Stimulated activated CD4-positive, alpha-beta T cell treated with anti-CD3 and anti-CD28 coated beads, TNF-alpha, amount 100 ng/mL, for 48 hours (primary cell): ENCODE measurements at regions not wholly inside any gene's neighbourhood (a gene's known extent, or its start where the extent isn't known, plus 50 kb on each side); places are given as distances from the start of the nearest gene placed in this dataset.

ENCODE experiments used
- DNase-seq, 3 donors: peaks; one replicate each; pipeline ENCODE4 v3.0.0-alpha.2; 2020; ENCODE audit warnings: low read depth in 3 of 3

DNA sequence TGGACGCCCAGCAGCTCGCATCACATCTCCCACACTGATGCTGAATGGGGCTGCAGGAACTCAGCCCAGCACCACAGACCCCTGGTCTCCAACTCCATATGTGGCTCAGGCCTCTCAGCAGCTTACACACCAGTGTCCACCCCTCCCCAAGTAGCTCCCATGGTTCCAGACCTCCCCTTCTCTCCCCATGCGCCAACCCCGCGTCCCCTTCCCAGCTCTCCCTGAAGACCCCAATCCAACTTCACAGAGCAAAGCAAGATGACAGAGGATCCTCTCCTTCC lies 188.9 kb downstream of the SH3BP4 start:
- DNase-seq: no peak

DNA sequence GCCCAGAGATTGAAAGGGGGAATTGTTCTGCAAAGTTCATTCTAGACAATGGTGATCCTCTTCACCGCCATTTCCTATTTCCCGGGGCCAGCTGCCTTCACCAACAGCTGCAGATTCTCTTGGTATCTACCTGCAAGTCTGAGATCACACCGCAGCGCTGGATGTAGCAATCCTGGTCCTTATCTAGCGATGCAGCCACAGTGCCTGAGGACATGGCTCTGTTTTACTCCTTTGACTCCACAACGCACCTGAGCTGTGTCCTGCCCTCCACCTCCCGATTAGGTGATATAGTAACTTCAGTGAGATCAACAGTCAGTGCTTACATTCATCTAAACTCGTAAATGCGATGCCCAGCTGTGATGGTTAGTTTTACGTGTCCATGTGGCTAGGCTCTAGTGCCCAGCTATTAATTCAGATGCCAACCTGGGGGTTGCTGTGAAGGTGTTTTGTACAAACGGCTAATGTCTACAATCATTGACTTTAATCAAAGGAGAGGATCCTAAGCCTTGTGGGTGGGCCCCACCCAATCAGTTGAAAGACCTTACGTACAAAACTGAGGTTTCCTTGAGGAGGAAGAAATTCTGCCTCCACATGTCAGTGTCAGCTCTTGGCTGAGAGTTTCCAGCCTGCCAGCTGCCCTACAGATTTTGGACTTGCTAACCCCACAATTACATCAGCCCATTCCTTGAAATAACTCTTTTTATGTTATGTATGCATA lies 189.8 kb downstream of the SH3BP4 start:
- no peak for DNase-seq

DNA sequence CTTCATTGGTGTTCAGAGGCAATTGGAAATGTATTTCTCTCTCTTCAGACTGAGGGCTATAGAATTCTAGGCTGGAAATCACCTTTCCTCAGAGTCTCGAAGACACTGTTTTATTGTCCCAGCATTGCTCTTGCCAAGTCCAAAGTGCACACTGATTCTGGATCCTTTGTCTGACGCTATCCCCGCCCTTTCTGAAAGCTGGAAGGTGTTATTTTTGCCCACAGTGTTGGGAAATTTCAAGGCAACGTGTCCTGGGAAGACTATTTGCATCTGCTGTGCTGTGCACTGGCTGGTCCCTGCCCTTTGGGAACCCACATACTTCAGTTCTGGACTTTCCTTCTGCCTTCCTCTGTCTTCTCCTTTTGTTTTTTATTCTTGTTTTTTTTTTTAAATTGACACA lies 190.8 kb downstream of the SH3BP4 start:
- DNase-seq: no peak

- DNase-seq: no peak
Observed at GRCh38 chr2:235143789-235144188, 192.0 kb downstream of the SH3BP4 start.

- DNase-seq: no peak
Observed at GRCh38 chr2:235144291-235144690, 192.5 kb downstream of the SH3BP4 start.

DNA sequence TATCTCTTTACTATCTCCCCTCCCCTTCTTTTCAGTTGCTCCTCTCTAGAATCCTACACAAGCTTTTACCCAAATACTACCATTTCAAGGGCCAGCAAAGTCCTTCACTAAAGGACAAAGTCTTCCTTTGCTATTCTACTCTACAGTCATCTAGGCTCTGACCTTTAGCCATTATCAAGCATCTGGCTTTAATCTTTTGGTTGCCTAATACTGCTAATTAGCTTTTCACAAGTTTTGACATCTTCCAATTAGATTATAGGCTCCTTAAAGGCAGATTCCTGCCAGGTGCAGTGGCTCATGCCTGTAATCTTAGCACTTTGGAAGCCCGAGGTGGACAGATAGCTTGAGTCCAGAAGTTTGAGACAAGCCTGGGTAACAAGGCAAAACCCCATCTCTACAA lies 194.4 kb downstream of the SH3BP4 start:
- DNase-seq: no peak

- DNase-seq: no peak
Observed at GRCh38 chr2:235146871-235147565, 195.2 kb downstream of the SH3BP4 start.

- no peak for DNase-seq
Observed at GRCh38 chr2:235148201-235149170, 196.7 kb downstream of the SH3BP4 start.

DNA sequence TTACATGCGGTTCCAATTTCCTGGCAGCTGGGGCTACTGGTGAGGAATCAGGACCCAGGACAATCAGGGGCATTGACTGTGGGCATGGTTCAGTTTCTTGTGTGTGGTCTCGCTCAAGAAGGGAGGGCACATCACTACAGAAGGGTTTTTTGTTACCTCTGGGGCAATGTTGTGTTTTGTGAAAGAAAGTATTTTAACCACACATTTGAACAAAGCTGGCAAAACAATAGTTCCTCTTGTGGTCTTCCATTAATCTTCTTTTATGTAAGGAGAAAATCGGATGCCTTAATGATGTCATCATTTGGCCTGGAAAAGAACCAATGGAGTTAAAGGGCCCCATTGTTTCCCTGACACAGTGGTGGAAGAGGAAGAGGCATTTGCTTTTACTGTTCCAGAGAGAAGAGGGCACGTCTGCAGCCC lies 197.4 kb downstream of the SH3BP4 start:
- DNase-seq: no peak

GRCh38 chr2:235149736-235150135 lies 197.9 kb downstream of the SH3BP4 start:
- no peak for DNase-seq

DNA sequence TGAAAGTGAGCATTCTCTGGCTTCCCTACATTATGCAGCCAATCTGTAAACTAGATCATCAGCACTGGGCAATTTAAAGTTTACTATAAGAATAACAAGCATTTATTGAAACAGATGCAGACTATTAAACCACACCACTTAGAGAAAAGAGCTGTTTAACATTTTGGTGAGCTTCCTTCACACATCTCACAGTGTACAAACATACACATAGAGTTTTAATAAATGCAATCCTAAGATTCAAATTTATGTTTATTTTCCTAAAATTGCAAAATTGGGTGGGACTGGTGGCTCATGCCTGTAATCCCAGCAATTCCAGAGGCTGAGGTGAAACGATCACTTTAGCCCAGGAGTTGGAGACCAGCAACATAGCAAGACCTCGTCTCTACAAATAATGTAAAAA lies 199.3 kb downstream of the SH3BP4 start:
- DNase-seq: no peak

GRCh38 chr2:235155163-235155562 lies 203.3 kb downstream of the SH3BP4 start:
- no peak for DNase-seq

DNA sequence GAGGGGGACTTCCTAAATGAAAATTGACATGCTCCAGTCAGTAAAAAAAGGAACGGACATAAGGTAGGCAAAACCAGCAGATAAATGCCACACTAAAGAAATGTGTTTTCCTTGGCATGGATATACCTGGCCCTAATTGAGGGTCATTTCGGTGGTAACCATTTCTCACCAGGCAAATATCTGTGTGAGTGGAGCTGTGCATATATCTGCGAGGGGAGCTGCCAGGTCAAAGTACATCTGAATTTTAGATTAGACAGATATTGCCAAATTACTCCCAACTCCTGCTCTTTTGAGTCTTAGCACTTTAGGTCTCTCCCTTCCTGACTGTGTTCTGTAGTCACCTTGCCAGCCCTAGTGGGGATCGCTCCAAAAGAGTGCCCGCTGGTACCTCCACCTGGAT lies 204.2 kb downstream of the SH3BP4 start:
- DNase-seq: no peak

DNA sequence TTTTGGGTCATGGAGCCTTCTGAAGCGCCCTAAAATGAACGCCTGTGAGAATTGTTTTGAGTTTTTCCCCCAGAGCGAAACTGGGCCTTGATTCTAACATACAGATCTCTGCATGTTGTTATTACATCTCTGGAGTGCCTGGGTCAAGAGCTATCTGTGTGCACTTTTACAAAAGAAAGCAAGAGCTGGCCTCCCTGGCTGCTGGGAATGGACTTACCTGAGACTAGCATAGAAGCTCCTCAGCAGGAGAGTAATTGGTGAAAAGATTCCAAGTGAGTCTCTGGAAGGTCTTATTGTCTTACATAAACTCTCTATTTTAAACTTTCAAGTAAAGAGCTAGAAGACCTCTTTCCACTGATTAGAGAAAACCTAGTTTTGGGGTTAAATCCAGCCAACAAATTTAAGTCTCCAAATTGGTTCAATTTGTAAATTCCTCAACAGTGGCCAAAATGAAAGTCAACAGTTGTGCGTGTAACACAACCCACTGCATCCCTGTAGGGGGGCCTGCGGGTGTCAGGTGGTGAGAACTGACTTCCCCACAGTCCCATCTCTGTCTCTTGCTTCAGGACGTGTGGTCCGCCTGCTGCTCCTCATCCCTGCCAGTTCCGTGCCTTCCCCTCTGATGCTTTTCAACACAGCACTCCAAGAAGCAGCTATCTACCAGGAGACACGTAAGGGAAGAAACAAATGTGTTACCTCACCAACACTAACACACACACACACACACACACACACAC lies 206.1 kb downstream of the SH3BP4 start:
- DNase-seq: no peak

DNA sequence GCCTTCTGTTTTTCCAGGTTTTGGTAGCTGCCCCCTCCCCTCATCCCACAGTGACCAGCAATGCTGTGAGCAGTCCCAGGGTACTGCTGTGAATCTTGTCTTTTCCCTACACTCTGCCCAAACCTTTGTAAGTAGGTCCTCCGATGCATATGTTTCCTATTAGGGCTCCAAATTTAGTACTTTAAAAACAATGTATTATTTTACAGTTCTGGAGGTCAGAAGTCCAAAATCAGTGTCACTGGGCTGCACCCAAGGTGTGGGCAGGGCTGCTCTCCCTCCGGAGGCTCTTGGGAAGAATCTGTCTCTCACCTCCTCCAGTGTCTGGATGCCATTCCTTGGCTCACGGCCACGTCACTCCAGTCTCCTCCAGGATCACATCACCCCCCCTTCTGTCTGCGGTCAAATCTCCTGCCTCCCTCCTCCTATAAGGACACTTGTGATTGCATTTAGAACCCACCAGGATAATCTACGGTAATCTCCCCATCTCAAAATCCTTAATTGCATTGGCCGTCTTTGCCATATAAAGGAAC lies 208.5 kb downstream of the SH3BP4 start:
- DNase-seq: no peak

- DNase-seq: no peak
Observed at GRCh38 chr2:235161565-235161964, 209.7 kb downstream of the SH3BP4 start.

DNA sequence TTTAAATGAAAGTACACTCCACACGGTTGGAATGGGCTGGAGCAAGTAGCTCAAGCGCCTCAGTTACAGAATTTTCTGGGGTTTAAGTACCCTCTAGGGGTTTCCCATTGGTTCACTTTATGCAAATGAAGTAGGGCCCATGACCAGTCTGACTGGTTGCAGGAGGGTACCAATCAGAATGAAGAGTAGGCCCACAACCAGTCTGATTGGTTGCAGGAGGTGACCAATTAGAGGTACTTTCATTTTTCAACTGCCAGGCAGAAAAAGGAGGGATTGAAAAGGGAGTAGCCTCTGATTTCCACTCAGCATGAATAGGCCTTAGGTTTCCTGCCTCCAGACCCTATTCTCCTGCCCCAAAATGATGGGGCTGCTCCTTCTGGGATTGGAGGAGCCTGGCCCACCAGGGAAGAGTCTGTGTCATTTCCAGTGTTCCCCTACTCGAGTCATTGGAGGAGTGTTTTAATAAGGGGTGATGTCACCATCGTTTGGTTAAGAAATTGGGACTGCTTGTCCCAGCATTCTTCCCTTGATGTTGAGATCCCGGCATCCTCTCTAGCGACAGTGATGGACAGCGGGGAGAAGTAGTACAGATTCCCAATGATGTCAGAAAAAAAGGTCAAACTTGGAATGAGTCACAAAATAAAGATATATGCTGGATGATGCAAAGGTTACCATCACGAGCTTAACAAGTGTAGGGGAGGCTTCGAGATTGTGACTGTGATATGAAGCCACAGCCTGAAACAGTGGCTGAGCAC lies 210.4 kb downstream of the SH3BP4 start:
- no peak for DNase-seq

- no peak for DNase-seq
Observed at GRCh38 chr2:235162837-235163197, 211.0 kb downstream of the SH3BP4 start.

DNA sequence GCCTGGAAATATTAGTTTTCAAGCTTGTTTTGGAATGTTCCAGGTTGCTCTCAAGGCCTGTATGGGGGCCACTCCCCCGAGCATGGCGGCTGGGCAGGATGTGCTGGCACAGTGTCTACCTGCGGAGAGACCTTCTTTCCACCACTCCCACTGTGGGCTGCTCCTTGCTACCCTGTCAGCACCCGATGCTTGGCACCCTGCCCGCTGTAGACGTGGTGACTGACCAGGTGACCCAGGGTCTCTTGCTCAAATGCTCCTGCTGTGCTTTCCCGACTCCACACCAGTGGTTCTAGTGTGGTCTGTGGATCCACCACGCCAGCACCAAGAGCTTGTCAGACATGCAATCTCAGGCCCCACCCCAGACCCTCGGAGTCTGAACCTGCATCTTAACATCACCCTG lies 213.3 kb downstream of the SH3BP4 start:
- no peak for DNase-seq

DNA sequence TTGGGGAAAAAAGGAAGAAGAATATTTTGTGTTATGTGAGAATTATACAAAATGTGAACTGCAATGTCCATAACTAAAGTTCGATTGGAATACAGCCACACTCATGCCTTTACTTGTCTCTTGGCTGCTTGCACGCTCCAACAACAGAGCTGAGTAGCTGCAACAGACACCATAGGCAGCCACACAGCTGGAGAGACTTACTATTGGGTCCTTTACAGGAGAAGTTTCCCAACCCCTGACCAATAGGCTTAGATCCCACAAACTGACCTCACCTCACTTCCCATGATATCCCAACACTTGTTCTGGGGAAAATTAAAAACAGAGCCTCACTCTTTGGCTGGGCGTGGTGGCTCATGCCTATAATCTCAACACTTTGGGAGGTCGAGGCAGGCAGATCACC lies 213.8 kb downstream of the SH3BP4 start:
- DNase-seq: no peak
